ENCODE measurements at regions not wholly inside any gene's neighbourhood (a gene's known extent, or its start where the extent isn't known, plus 50 kb on each side); places are given as distances from the start of the nearest gene placed in this dataset.

GRCh38 chr14:98249057-98249456 lies 1022.9 kb downstream of the BCL11B start:
- Histone ChIP-seq H3K27me3 (ENCODE audit: control insufficient read depth, insufficient read depth, low read length) (no peaks in the 10 kb centered on the region), H3K36me3 (ENCODE audit: control insufficient read depth, insufficient read depth, low read length) (no peaks in the 10 kb centered on the region), H3K4me3 (ENCODE audit: low read depth, low read length) (no peak overlapping the region)
- ChIA-PET POLR2A (no interaction called here), CTCF (no interaction called here)
- no peak for TF ChIP-seq CTCF (IDR thresholded peaks at IDR 0.05; ENCODE audit: insufficient read depth, low read depth, low read length)
- no peak for DNase-seq (ENCODE audit: low read depth)

GRCh38 chr14:98249476-98249875 lies 1022.5 kb downstream of the BCL11B start:
- Histone ChIP-seq H3K4me3 (ENCODE audit: low read depth, low read length) (no peak overlapping the region), H3K27me3 (ENCODE audit: control insufficient read depth, insufficient read depth, low read length) (no peaks in the 10 kb centered on the region), H3K36me3 (ENCODE audit: control insufficient read depth, insufficient read depth, low read length) (no peaks in the 10 kb centered on the region)
- CTCF ChIA-PET = no interaction called here
- TF ChIP-seq CTCF (IDR thresholded peaks at IDR 0.05; ENCODE audit: insufficient read depth, low read depth, low read length) = no peak
- DNase-seq (ENCODE audit: low read depth) = no peak
- POLR2A ChIA-PET = no interaction called here

GRCh38 chr14:98252820-98253219 lies 1019.2 kb downstream of the BCL11B start:
- TF ChIP-seq CTCF (IDR thresholded peaks at IDR 0.05; ENCODE audit: insufficient read depth, low read depth, low read length) = no peak
- Histone ChIP-seq H3K4me3 (ENCODE audit: low read depth, low read length) (no peak overlapping the region), H3K27me3 (ENCODE audit: control insufficient read depth, insufficient read depth, low read length) (no peaks in the 10 kb centered on the region), H3K36me3 (ENCODE audit: control insufficient read depth, insufficient read depth, low read length) (no peaks in the 10 kb centered on the region)
- no peak for DNase-seq (ENCODE audit: low read depth)
- POLR2A ChIA-PET = no interaction called here
- CTCF ChIA-PET = no interaction called here

GRCh38 chr14:98259881-98260280 lies 1012.1 kb downstream of the BCL11B start:
- DNase-seq (ENCODE audit: low read depth) = no peak
- no peak for TF ChIP-seq CTCF (IDR thresholded peaks at IDR 0.05; ENCODE audit: insufficient read depth, low read depth, low read length)
- no peak overlapping the region for H3K4me3 ChIP-seq (ENCODE audit: low read depth, low read length)
- H3K27me3 ChIP-seq (ENCODE audit: control insufficient read depth, insufficient read depth, low read length) = no peaks in the 10 kb centered on the region
- ChIA-PET CTCF (no interaction called here), POLR2A (no interaction called here)
- H3K36me3 ChIP-seq (ENCODE audit: control insufficient read depth, insufficient read depth, low read length) = no peaks in the 10 kb centered on the region

- POLR2A ChIA-PET = no interaction called here
These were observed 1009.4 kb downstream of the BCL11B start for GRCh38 chr14:98262566-98262965.

More at GRCh38 chr14:98262566-98262965, 1009.4 kb downstream of the BCL11B start:
- TF ChIP-seq CTCF (IDR thresholded peaks at IDR 0.05; ENCODE audit: insufficient read depth, low read depth, low read length) = no peak
- no peaks in the 10 kb centered on the region for H3K27me3 ChIP-seq (ENCODE audit: control insufficient read depth, insufficient read depth, low read length)
- H3K4me3 ChIP-seq (ENCODE audit: low read depth, low read length) = no peak overlapping the region
- DNase-seq (ENCODE audit: low read depth) = no peak
- CTCF ChIA-PET = no interaction called here
- H3K36me3 ChIP-seq (ENCODE audit: control insufficient read depth, insufficient read depth, low read length) = no peaks in the 10 kb centered on the region
